Right lobe of liver (tissue), 6 donors: ENCODE measurements at regions not wholly inside any gene's neighbourhood (a gene's known extent, or its start where the extent isn't known, plus 50 kb on each side); places are given as distances from the start of the nearest gene placed in this dataset.

Source experiments
- ATAC-seq, 4 donors: fragments of 200-7000 bp; cut with Tn5 transposase; one replicate each; pipeline ENCODE4 v1.9.1; 2020; ENCODE audit warnings: mild to moderate bottlenecking in 4 of 4, moderate library complexity in 4 of 4
- DNase-seq, 3 donors: peaks; one replicate each; pipeline ENCODE4 v3.0.0-alpha.2; 2020
- H3K27ac ChIP-seq, 3 donors: fragments of 200-600 bp; one replicate each; pipeline ENCODE4 v1.8.0; 2022
- H3K27me3 ChIP-seq, 2 donors: fragments of 200-600 bp; one replicate each; pipeline ENCODE4 v1.8.0; 2022
- H3K36me3 ChIP-seq, 4 donors: fragments of 200-600 bp; sonication (generic) in 1 of 4; one replicate each; pipeline versions ENCODE4 v1.5.1 to v1.8.0; 2017 to 2022; ENCODE audit warnings: control low read depth in 1 of 4
- H3K4me1 ChIP-seq, 4 donors: fragments of 200-600 bp; sonication (generic) in 1 of 4; one replicate each; pipeline versions ENCODE4 v1.5.1 to v1.8.0; 2017 to 2022; ENCODE audit warnings: control low read depth in 1 of 4
- H3K4me3 ChIP-seq, 3 donors: fragments of 200-600 bp; one replicate each; pipeline ENCODE4 v1.8.0; 2022
- H3K9me3 ChIP-seq, 4 donors: fragments of 200-600 bp; sonication (generic) in 1 of 4; one replicate each; pipeline versions ENCODE4 v1.5.1 to v1.8.0; 2017 to 2022; ENCODE audit warnings: control low read depth in 1 of 4
- CTCF ChIP-seq, 4 donors: fragments of 200-600 bp in 3 of 4; fragments of 450-650 bp in 1 of 4; IDR thresholded peaks; one replicate each; pipeline versions ENCODE4 v1.5.1 to v1.8.0; 2016 to 2022; ENCODE audit warnings: antibody characterized with exemption in 4 of 4, mild to moderate bottlenecking in 2 of 4
- POLR2A ChIP-seq: fragments of 450-650 bp; IDR thresholded peaks from one replicate; pipeline ENCODE4 v1.6.1; 2017; ENCODE audit warnings: antibody characterized with exemption, mild to moderate bottlenecking
- WGBS: methylation state at CpG from one replicate; pipeline ENCODE4 v1.1.6; 2018; ENCODE audit warnings: low coverage, low lambda C conversion rate; ENCODE audit not compliant: insufficient coverage; ENCODE audit errors: missing lambda C conversion rate; 5-methylcytosine and 5-hydroxymethylcytosine counted together
- intact Hi-C, 2 donors: fragments of 100-400 bp; cut with DNase I; formaldehyde crosslinking; loops; one replicate each; pipeline versions ENCODE4 v1.11.2 to v1.14.1; 2022
- donor health status: DM: no; HTN: yes; CAD: no.
- donor health status: DM: no; HTN: no; CAD: no.
- donor health status: DM: no; HTN: no; CAD: no.
- donor health status: DM: no; HTN: yes; CAD: no.
- donor health status: DM: no; HTN: yes; CAD: no.

GRCh38 chr9:106532306-106533015 is 330.5 kb upstream of the ZNF462 start:
- intact Hi-C loops: no loop called here
- WGBS: 80% methylated on average over 4 of the region's 5 CpGs
- Histone ChIP-seq H3K27me3 (no peaks in the 10 kb centered on the region), H3K36me3 (no peaks in the 10 kb centered on the region), H3K4me1 (no peaks in the 10 kb centered on the region), H3K4me3 (no peak overlapping the region), H3K9me3 (no peaks in the 10 kb centered on the region), H3K27ac (no peak overlapping the region)
- DNase-seq: no peak
- no peak for TF ChIP-seq POLR2A
- TF ChIP-seq CTCF (IDR thresholded peaks at IDR 0.05): no peak
- no peak for ATAC-seq

- ATAC-seq (no peak), DNase-seq (no peak)
- Histone ChIP-seq H3K36me3 (no peaks in the 10 kb centered on the region), H3K4me1 (no peaks in the 10 kb centered on the region), H3K27ac (no peak overlapping the region), H3K9me3 (no peaks in the 10 kb centered on the region), H3K27me3 (no peaks in the 10 kb centered on the region), H3K4me3 (no peak overlapping the region)
- intact Hi-C loops: no loop called here
- TF ChIP-seq CTCF (IDR thresholded peaks at IDR 0.05): no peak
- TF ChIP-seq POLR2A: no peak
- 35% methylated on average over 3 of the region's 3 CpGs for WGBS
Observed at GRCh38 chr9:106534800-106535199, 328.2 kb upstream of the ZNF462 start.

- H3K27ac ChIP-seq: no peak overlapping the region
- DNase-seq: no peak
Observed at GRCh38 chr9:106535439-106535838, 327.5 kb upstream of the ZNF462 start.

GRCh38 chr9:106557996-106558667 is 304.8 kb upstream of the ZNF462 start:
- Histone ChIP-seq H3K4me1 (no peaks in the 10 kb centered on the region), H3K27ac (no peak overlapping the region), H3K9me3 (no peaks in the 10 kb centered on the region), H3K36me3 (no peaks in the 10 kb centered on the region), H3K27me3 (no peaks in the 10 kb centered on the region), H3K4me3 (no peak overlapping the region)
- WGBS: 38% methylated on average over 5 of the region's 11 CpGs
- intact Hi-C loops: no loop called here
- no peak for TF ChIP-seq POLR2A
- TF ChIP-seq CTCF (IDR thresholded peaks at IDR 0.05): no peak
- ATAC-seq (peak in 3 of 4 donors; percentile 41 to 98 (median 67)), DNase-seq (peak; percentile 24 to 67 (median 61))

More at GRCh38 chr9:106535439-106535838, 327.5 kb upstream of the ZNF462 start:
- 33% methylated on average over 1 of the region's 1 CpG for WGBS
- H3K4me3 ChIP-seq: no peak overlapping the region
- H3K4me1 ChIP-seq: no peaks in the 10 kb centered on the region
- peak; percentile 24 to 55 (median 36) for ATAC-seq
- H3K27me3 ChIP-seq: no peaks in the 10 kb centered on the region
- intact Hi-C loops: no loop called here
- H3K9me3 ChIP-seq: no peaks in the 10 kb centered on the region
- TF ChIP-seq POLR2A (no peak), CTCF (IDR thresholded peaks at IDR 0.05) (no peak)
- no peaks in the 10 kb centered on the region for H3K36me3 ChIP-seq
